ENCODE measurements at regions not wholly inside any gene's neighbourhood (a gene's known extent, or its start where the extent isn't known, plus 50 kb on each side); places are given as distances from the start of the nearest gene placed in this dataset.

GRCh38 chr5:158611581-158611980 is 488.1 kb downstream of the EBF1 start:
- no peaks in the 10 kb centered on the region for H3K4me1 ChIP-seq
- TF ChIP-seq CTCF (IDR thresholded peaks at IDR 0.05), result no peak
- no peak for DNase-seq (ENCODE audit: low spot score)

GRCh38 chr5:158610051-158610415 is 489.7 kb downstream of the EBF1 start:
- TF ChIP-seq CTCF (IDR thresholded peaks at IDR 0.05), result no peak
- DNase-seq (ENCODE audit: low spot score), result no peak
- H3K4me1 ChIP-seq, result no peaks in the 10 kb centered on the region

More at GRCh38 chr5:158611581-158611980, 488.1 kb downstream of the EBF1 start:
- Histone ChIP-seq H3K36me3 (no peaks in the 10 kb centered on the region), H3K27ac (no peak overlapping the region), H3K4me3 (no peak overlapping the region), H3K27me3 (no peaks in the 10 kb centered on the region), H3K9me3 (no peaks in the 10 kb centered on the region)

GRCh38 chr5:158609333-158610050 is 490.2 kb downstream of the EBF1 start:
- no peak for TF ChIP-seq CTCF (IDR thresholded peaks at IDR 0.05)
- DNase-seq (ENCODE audit: low spot score), result no peak
- H3K4me1 ChIP-seq, result no peaks in the 10 kb centered on the region

More at GRCh38 chr5:158610051-158610415, 489.7 kb downstream of the EBF1 start:
- H3K27ac ChIP-seq, result no peak overlapping the region
- no peaks in the 10 kb centered on the region for H3K9me3 ChIP-seq
- no peak overlapping the region for H3K4me3 ChIP-seq
- H3K36me3 ChIP-seq, result no peaks in the 10 kb centered on the region
- no peaks in the 10 kb centered on the region for H3K27me3 ChIP-seq

GRCh38 chr5:158607088-158607487 is 492.6 kb downstream of the EBF1 start:
- Histone ChIP-seq H3K27ac (no peak overlapping the region), H3K36me3 (no peaks in the 10 kb centered on the region), H3K4me1 (no peaks in the 10 kb centered on the region), H3K4me3 (no peak overlapping the region), H3K9me3 (no peaks in the 10 kb centered on the region), H3K27me3 (no peaks in the 10 kb centered on the region)
- no peak for TF ChIP-seq CTCF (IDR thresholded peaks at IDR 0.05)
- no peak for DNase-seq (ENCODE audit: low spot score)

More at GRCh38 chr5:158609333-158610050, 490.2 kb downstream of the EBF1 start:
- no peaks in the 10 kb centered on the region for H3K9me3 ChIP-seq
- no peak overlapping the region for H3K4me3 ChIP-seq
- no peaks in the 10 kb centered on the region for H3K27me3 ChIP-seq
- H3K27ac ChIP-seq, result no peak overlapping the region
- H3K36me3 ChIP-seq, result no peaks in the 10 kb centered on the region

- Histone ChIP-seq H3K4me1 (no peaks in the 10 kb centered on the region), H3K9me3 (no peaks in the 10 kb centered on the region), H3K36me3 (no peaks in the 10 kb centered on the region), H3K4me3 (no peak overlapping the region), H3K27me3 (no peaks in the 10 kb centered on the region), H3K27ac (no peak overlapping the region)
- no peak for DNase-seq (ENCODE audit: low spot score)
- TF ChIP-seq CTCF (IDR thresholded peaks at IDR 0.05), result no peak
Observed at GRCh38 chr5:158606233-158606632, 493.5 kb downstream of the EBF1 start.

GRCh38 chr5:158602981-158603380 is 496.7 kb downstream of the EBF1 start:
- H3K27ac ChIP-seq, result no peak overlapping the region
- no peaks in the 10 kb centered on the region for H3K36me3 ChIP-seq
- H3K9me3 ChIP-seq, result no peaks in the 10 kb centered on the region
- H3K4me1 ChIP-seq, result peaks cover 0 to 5% of the 10 kb centered on the region in 2 donors
- no peaks in the 10 kb centered on the region for H3K27me3 ChIP-seq
- DNase-seq (ENCODE audit: low spot score), result no peak
- no peak for TF ChIP-seq CTCF (IDR thresholded peaks at IDR 0.05)
- H3K4me3 ChIP-seq, result no peak overlapping the region
